DMS153 (cell line): ENCODE measurements at regions not wholly inside any gene's neighbourhood (a gene's known extent, or its start where the extent isn't known, plus 50 kb on each side); places are given as distances from the start of the nearest gene placed in this dataset.
"Not testable (repeated sequence)": the region's sequence is repeated elsewhere in the genome, so short reads cannot be mapped to it uniquely, and the experiment has no call there.

ENCODE experiments used
- DNase-seq: peaks from one replicate; lab custom pipeline; 2025; lab: John Stamatoyannopoulos, UW

- DNase-seq: no peak
Observed at GRCh38 chr15:91620229-91620628, 233.3 kb upstream of the SLCO3A1 start.

- no peak for DNase-seq
Observed at GRCh38 chr15:91622235-91622634, 231.3 kb upstream of the SLCO3A1 start.

- DNase-seq: no peak
Observed at GRCh38 chr15:91622711-91623342, 230.7 kb upstream of the SLCO3A1 start.

- no peak for DNase-seq
Observed at GRCh38 chr15:91624353-91624968, 229.0 kb upstream of the SLCO3A1 start.

GRCh38 chr15:91625506-91625905, 228.0 kb upstream of the SLCO3A1 start:
- DNase-seq: no peak

GRCh38 chr15:91627473-91628278, 225.8 kb upstream of the SLCO3A1 start:
- DNase-seq: no peak

GRCh38 chr15:91630090-91630489, 223.4 kb upstream of the SLCO3A1 start:
- no peak for DNase-seq

GRCh38 chr15:91632176-91632575, 221.3 kb upstream of the SLCO3A1 start:
- no peak for DNase-seq

- no peak for DNase-seq
Observed at GRCh38 chr15:91632981-91633380, 220.5 kb upstream of the SLCO3A1 start.

GRCh38 chr15:91634179-91634578, 219.3 kb upstream of the SLCO3A1 start:
- no peak for DNase-seq

- DNase-seq: no peak
Observed at GRCh38 chr15:91635080-91635479, 218.4 kb upstream of the SLCO3A1 start.

GRCh38 chr15:91635641-91636040, 217.9 kb upstream of the SLCO3A1 start:
- DNase-seq: no peak

- DNase-seq: no peak
Observed at GRCh38 chr15:91649016-91649415, 204.5 kb upstream of the SLCO3A1 start.

GRCh38 chr15:91649831-91650321, 203.6 kb upstream of the SLCO3A1 start:
- no peak for DNase-seq

GRCh38 chr15:91651251-91651650, 202.3 kb upstream of the SLCO3A1 start:
- no peak for DNase-seq

GRCh38 chr15:91652610-91653207, 200.8 kb upstream of the SLCO3A1 start:
- DNase-seq: no peak

GRCh38 chr15:91655563-91656290, 197.8 kb upstream of the SLCO3A1 start:
- not testable (repeated sequence) for DNase-seq

GRCh38 chr15:91660174-91660649, 193.3 kb upstream of the SLCO3A1 start:
- DNase-seq: no peak

- DNase-seq: no peak
Observed at GRCh38 chr15:91664224-91664836, 189.2 kb upstream of the SLCO3A1 start.

- no peak for DNase-seq
Observed at GRCh38 chr15:91665212-91665611, 188.3 kb upstream of the SLCO3A1 start.

- DNase-seq: no peak
Observed at GRCh38 chr15:91668370-91668769, 185.1 kb upstream of the SLCO3A1 start.
